HL-60 (cell line): ENCODE measurements at regions not wholly inside any gene's neighbourhood (a gene's known extent, or its start where the extent isn't known, plus 50 kb on each side); places are given as distances from the start of the nearest gene placed in this dataset.

Source experiments
- DNase-seq, 2 experiments: peaks; one replicate each; pipeline ENCODE4 v3.0.0-alpha.2; 2010 to 2020; ENCODE audit warnings: low read depth in 1 of 2, low spot score in 1 of 2
- H3K27ac ChIP-seq: fragments of 250-450 bp; sonication (Bioruptor Pico); replicated peaks from 2 replicates; pipeline ENCODE4 v1.5.1; 2020; ENCODE audit warnings: mild to moderate bottlenecking, moderate library complexity
- H3K27me3 ChIP-seq: fragments of 250-450 bp; sonication (Bioruptor Pico); 2 replicates; pipeline ENCODE4 v1.5.1; 2021; ENCODE audit warnings: mild to moderate bottlenecking, moderate library complexity; ENCODE audit not compliant: insufficient read depth, poor library complexity, severe bottlenecking
- H3K4me3 ChIP-seq: replicated peaks from 2 replicates; pipeline ENCODE4 v1.5.1; 2011; ENCODE audit warnings: mild to moderate bottlenecking, control low read depth, low read length; ENCODE audit not compliant: insufficient read depth
- GABPA ChIP-seq: IDR thresholded peaks from 2 replicates; pipeline ENCODE4 v1.6.1; 2012; ENCODE audit warnings: low read depth
- POLR2AphosphoS5 ChIP-seq: IDR thresholded peaks from 2 replicates; pipeline ENCODE4 v1.6.1; 2012; ENCODE audit warnings: low read depth
- SPI1 ChIP-seq: IDR thresholded peaks from 2 replicates; pipeline ENCODE4 v1.6.1; 2012; ENCODE audit warnings: low read depth, mild to moderate bottlenecking, borderline replicate concordance
- TF ChIP-seq, protein P1 (sequence below): IDR thresholded peaks from 2 replicates; pipeline ENCODE4 v1.6.1; 2012; ENCODE audit warnings: low read depth; ENCODE audit not compliant: insufficient replicate concordance
- TF ChIP-seq, protein P2 (sequence below): IDR thresholded peaks from one replicate; pipeline ENCODE4 v1.5.1; 2011; ENCODE audit warnings: low read length, control low read depth, inconsistent platforms; ENCODE audit not compliant: insufficient read depth

DNA sequence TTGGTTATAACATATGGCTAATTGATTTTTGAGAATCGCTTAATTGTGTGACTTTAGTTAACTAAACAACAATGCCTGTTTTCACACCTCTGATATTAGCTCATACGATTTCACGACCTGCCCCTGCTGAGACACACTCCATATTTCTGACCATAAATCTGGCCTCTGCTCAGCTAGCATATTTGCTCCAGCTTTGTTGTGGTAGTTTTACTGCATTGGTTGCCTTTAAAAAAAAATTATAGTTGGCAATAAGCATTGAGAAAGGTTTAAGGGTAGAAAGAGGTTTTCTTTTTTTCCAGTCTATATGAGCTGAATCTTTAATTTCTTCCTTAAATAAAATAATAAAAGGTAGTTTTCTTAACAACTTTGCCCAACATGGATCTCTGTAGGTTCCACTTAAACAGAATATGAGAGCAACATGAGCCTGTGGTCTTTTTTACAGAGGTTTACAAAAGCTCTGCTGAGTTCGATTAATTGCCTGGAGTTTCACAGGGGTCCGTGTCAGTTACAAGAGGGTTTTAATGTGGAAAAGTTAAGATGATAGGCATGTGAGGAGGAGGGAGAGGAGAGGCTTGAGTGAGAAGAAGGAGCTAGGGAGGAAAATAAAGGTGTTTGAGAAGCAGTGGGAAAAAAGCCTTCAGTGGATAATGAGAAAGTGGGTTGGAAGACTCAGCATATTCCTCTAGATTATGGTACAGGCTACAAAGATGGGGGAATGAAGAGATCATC, 318.2 kb downstream of the CXCL12 start:
- TF ChIP-seq GABPA = no peak
- TF ChIP-seq, protein P1, sequence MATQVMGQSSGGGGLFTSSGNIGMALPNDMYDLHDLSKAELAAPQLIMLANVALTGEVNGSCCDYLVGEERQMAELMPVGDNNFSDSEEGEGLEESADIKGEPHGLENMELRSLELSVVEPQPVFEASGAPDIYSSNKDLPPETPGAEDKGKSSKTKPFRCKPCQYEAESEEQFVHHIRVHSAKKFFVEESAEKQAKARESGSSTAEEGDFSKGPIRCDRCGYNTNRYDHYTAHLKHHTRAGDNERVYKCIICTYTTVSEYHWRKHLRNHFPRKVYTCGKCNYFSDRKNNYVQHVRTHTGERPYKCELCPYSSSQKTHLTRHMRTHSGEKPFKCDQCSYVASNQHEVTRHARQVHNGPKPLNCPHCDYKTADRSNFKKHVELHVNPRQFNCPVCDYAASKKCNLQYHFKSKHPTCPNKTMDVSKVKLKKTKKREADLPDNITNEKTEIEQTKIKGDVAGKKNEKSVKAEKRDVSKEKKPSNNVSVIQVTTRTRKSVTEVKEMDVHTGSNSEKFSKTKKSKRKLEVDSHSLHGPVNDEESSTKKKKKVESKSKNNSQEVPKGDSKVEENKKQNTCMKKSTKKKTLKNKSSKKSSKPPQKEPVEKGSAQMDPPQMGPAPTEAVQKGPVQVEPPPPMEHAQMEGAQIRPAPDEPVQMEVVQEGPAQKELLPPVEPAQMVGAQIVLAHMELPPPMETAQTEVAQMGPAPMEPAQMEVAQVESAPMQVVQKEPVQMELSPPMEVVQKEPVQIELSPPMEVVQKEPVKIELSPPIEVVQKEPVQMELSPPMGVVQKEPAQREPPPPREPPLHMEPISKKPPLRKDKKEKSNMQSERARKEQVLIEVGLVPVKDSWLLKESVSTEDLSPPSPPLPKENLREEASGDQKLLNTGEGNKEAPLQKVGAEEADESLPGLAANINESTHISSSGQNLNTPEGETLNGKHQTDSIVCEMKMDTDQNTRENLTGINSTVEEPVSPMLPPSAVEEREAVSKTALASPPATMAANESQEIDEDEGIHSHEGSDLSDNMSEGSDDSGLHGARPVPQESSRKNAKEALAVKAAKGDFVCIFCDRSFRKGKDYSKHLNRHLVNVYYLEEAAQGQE = no peak
- TF ChIP-seq, protein P2, sequence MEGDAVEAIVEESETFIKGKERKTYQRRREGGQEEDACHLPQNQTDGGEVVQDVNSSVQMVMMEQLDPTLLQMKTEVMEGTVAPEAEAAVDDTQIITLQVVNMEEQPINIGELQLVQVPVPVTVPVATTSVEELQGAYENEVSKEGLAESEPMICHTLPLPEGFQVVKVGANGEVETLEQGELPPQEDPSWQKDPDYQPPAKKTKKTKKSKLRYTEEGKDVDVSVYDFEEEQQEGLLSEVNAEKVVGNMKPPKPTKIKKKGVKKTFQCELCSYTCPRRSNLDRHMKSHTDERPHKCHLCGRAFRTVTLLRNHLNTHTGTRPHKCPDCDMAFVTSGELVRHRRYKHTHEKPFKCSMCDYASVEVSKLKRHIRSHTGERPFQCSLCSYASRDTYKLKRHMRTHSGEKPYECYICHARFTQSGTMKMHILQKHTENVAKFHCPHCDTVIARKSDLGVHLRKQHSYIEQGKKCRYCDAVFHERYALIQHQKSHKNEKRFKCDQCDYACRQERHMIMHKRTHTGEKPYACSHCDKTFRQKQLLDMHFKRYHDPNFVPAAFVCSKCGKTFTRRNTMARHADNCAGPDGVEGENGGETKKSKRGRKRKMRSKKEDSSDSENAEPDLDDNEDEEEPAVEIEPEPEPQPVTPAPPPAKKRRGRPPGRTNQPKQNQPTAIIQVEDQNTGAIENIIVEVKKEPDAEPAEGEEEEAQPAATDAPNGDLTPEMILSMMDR = no peak
- TF ChIP-seq POLR2AphosphoS5 = no peak
- no peak for TF ChIP-seq SPI1
- DNase-seq = no peak
- Histone ChIP-seq H3K27ac (no peak overlapping the region), H3K4me3 (no peak overlapping the region), H3K27me3 (no peaks in the 10 kb centered on the region)

- no peak for TF ChIP-seq SPI1
- no peak for TF ChIP-seq GABPA
- TF ChIP-seq, protein P1 = no peak
- TF ChIP-seq POLR2AphosphoS5 = no peak
- TF ChIP-seq, protein P2 = no peak
- Histone ChIP-seq H3K27ac (no peak overlapping the region), H3K27me3 (no peaks in the 10 kb centered on the region), H3K4me3 (no peak overlapping the region)
- no peak for DNase-seq
Measured at GRCh38 chr10:44065788-44066526, 318.9 kb downstream of the CXCL12 start.

GRCh38 chr10:44064987-44065787, 319.7 kb downstream of the CXCL12 start:
- H3K27ac ChIP-seq = no peak overlapping the region
- H3K4me3 ChIP-seq = no peak overlapping the region
- no peak for DNase-seq
- TF ChIP-seq GABPA (no peak), SPI1 (no peak), POLR2AphosphoS5 (no peak)
- TF ChIP-seq, protein P2 = no peak
- TF ChIP-seq, protein P1 = no peak
- no peaks in the 10 kb centered on the region for H3K27me3 ChIP-seq
